ENCODE measurements at regions not wholly inside any gene's neighbourhood (a gene's known extent, or its start where the extent isn't known, plus 50 kb on each side); places are given as distances from the start of the nearest gene placed in this dataset.

DNA sequence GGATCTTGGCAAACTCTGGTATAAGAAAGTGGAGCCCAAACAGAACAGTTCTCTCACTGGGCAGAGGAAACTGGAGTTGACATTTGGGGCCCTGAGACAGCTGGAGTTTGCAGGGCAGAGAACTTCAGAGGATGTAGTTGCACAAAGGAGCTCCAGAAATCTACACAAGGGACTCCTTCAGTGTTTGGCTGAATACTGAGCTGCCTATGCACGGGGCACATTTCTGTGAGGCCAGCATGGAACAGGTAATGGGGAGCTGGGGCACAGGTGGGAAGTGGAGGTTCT is 169.3 kb downstream of the ANKRD60 start:
- no peak for DNase-seq (ENCODE audit: low read depth in 1 of 2, low spot score in 1 of 2)
- WGBS (ENCODE audit: missing lambda C conversion rate) = no CpG with 5 or more reads among the region's 1 CpG
- H3K27ac ChIP-seq = no peak overlapping the region
- H3K9me3 ChIP-seq = peaks cover 12% of the 10 kb centered on the region; the same call in 2 of the 3 replicates
- no peak overlapping the region for H3K4me3 ChIP-seq
- no peak overlapping the region for H3K4me2 ChIP-seq
- H3K4me1 ChIP-seq = no peaks in the 10 kb centered on the region
- no peak for ATAC-seq
- ChIA-PET POLR2A (no interaction called here), CTCF (interaction anchor here (0.7 to 1.0 kb wide), 4 partner anchors 12 to 33 kb away, joined by 3 to 4 read pairs (median 3); no protein-coding TSS in a partner anchor)
- TF ChIP-seq HOXB5 (CRISPR knock-in tag; IDR thresholded peaks at IDR 0.05) (no peak), GATA3 (IDR thresholded peaks at IDR 0.05; ENCODE audit: borderline replicate concordance) (no peak), ZSCAN20 (CRISPR knock-in tag; IDR thresholded peaks at IDR 0.05) (no peak), HDAC2 (IDR thresholded peaks at IDR 0.05) (no peak), EHMT2 (IDR thresholded peaks at IDR 0.05; ENCODE audit: low read depth) (no peak), PHF8 (IDR thresholded peaks at IDR 0.05; ENCODE audit: borderline replicate concordance, low read depth) (no peak), CEBPB (IDR thresholded peaks at IDR 0.05) (no peak), EHF (CRISPR knock-in tag; IDR thresholded peaks at IDR 0.05) (no peak)
- TF ChIP-seq, protein P1, sequence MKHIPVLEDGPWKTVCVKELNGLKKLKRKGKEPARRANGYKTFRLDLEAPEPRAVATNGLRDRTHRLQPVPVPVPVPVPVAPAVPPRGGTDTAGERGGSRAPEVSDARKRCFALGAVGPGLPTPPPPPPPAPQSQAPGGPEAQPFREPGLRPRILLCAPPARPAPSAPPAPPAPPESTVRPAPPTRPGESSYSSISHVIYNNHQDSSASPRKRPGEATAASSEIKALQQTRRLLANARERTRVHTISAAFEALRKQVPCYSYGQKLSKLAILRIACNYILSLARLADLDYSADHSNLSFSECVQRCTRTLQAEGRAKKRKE (CRISPR knock-in tag; IDR thresholded peaks at IDR 0.05; ENCODE audit: low read depth) = no peak
- TF ChIP-seq, protein P2, sequence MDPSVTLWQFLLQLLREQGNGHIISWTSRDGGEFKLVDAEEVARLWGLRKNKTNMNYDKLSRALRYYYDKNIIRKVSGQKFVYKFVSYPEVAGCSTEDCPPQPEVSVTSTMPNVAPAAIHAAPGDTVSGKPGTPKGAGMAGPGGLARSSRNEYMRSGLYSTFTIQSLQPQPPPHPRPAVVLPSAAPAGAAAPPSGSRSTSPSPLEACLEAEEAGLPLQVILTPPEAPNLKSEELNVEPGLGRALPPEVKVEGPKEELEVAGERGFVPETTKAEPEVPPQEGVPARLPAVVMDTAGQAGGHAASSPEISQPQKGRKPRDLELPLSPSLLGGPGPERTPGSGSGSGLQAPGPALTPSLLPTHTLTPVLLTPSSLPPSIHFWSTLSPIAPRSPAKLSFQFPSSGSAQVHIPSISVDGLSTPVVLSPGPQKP (IDR thresholded peaks at IDR 0.05; ENCODE audit: low read depth, low read length) = no peak
- no peak for FAIRE-seq

DNA sequence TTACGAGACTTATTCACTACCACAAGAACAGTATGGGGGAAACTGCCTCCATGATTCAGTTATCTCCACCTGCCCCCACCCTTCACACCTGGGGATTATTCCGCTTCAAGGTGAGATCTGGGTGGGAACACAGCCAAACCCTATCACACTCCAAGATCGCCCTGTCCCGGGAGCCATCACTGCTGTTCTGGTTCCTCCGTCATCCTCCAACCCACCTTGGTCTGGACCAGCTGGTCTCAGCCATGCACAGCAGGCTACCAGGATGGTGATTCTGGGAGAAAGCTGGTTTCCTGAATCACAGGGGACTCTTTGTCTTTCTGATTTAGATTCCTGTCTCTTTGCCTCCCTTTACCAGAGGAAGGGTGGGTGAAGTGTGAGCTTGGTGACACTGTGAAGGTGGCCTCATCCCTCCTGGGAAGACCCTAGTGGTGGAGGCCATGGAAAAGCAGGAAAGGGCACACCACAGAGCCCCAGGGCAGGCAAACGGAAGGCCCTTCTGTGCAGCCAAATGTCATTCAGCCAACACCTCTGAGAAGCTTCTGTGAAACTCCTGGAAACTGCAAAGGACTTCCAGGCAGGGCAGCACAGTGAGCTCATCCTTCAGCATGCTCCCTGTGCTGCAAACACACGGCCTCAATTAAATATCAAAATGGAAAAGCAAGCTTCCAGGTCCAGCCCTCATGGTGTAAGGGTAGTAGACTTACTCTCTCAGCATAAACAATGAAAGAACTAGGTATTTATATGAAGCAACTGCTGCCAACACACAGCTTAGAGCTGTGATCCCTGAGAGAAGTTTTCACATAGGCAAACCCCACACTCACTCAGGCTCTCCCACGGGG is 169.8 kb downstream of the ANKRD60 start:
- H3K4me3 ChIP-seq = no peak overlapping the region
- ATAC-seq (no peak), DNase-seq (ENCODE audit: low read depth in 1 of 2, low spot score in 1 of 2) (no peak), FAIRE-seq (no peak)
- CTCF ChIA-PET = interaction anchor here (0.7 to 1.5 kb wide), 5 partner anchors 11 to 33 kb away, joined by 3 to 6 read pairs (median 3); no protein-coding TSS in a partner anchor
- POLR2A ChIA-PET = no interaction called here
- 46% methylated on average over 8 of the region's 8 CpGs for WGBS (ENCODE audit: missing lambda C conversion rate)
- H3K4me2 ChIP-seq = no peak overlapping the region
- H3K4me1 ChIP-seq = no peaks in the 10 kb centered on the region
- TF ChIP-seq, protein P3, sequence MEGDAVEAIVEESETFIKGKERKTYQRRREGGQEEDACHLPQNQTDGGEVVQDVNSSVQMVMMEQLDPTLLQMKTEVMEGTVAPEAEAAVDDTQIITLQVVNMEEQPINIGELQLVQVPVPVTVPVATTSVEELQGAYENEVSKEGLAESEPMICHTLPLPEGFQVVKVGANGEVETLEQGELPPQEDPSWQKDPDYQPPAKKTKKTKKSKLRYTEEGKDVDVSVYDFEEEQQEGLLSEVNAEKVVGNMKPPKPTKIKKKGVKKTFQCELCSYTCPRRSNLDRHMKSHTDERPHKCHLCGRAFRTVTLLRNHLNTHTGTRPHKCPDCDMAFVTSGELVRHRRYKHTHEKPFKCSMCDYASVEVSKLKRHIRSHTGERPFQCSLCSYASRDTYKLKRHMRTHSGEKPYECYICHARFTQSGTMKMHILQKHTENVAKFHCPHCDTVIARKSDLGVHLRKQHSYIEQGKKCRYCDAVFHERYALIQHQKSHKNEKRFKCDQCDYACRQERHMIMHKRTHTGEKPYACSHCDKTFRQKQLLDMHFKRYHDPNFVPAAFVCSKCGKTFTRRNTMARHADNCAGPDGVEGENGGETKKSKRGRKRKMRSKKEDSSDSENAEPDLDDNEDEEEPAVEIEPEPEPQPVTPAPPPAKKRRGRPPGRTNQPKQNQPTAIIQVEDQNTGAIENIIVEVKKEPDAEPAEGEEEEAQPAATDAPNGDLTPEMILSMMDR (IDR thresholded peaks at IDR 0.05) = no peak
- no peak for TF ChIP-seq HOXB13 (CRISPR knock-in tag; IDR thresholded peaks at IDR 0.05; ENCODE audit: low read depth)
- TF ChIP-seq MAFK (IDR thresholded peaks at IDR 0.05; ENCODE audit: partially characterized antibody) = no peak
- TF ChIP-seq FOSL2 (IDR thresholded peaks at IDR 0.05) = no peak
- no peak for TF ChIP-seq FOSL2 (CRISPR knock-in tag; IDR thresholded peaks at IDR 0.05)
- no peak for TF ChIP-seq ZNF302 (CRISPR knock-in tag; IDR thresholded peaks at IDR 0.05)
- no peak for TF ChIP-seq CEBPB (IDR thresholded peaks at IDR 0.05)
- no peak for TF ChIP-seq NR3C1 (IDR thresholded peaks at IDR 0.05)
- no peak for TF ChIP-seq HOXA7 (CRISPR knock-in tag; IDR thresholded peaks at IDR 0.05)
- no peak for TF ChIP-seq EHMT2 (IDR thresholded peaks at IDR 0.05; ENCODE audit: low read depth)
- no peak for TF ChIP-seq ESRRA (IDR thresholded peaks at IDR 0.05; ENCODE audit: borderline replicate concordance, low read length)
- no peak for TF ChIP-seq RCOR1 (IDR thresholded peaks at IDR 0.05; ENCODE audit: low read depth, low read length)
- TF ChIP-seq GATA3 (IDR thresholded peaks at IDR 0.05; ENCODE audit: borderline replicate concordance) = no peak
- TF ChIP-seq NFE2L2 (conservative IDR thresholded peaks at IDR 0.05; ENCODE audit: low read length) = no peak
- no peak for TF ChIP-seq JUNB (IDR thresholded peaks at IDR 0.05)
- no peak overlapping the region for H3K27ac ChIP-seq
- H3K9me3 ChIP-seq = peaks cover 12% of the 10 kb centered on the region; the same call in 2 of the 3 replicates

All from A549 (cell line).